SK-N-DZ (cell line): ENCODE measurements at regions not wholly inside any gene's neighbourhood (a gene's known extent, or its start where the extent isn't known, plus 50 kb on each side); places are given as distances from the start of the nearest gene placed in this dataset.

Experiments used
- DNase-seq: peaks from one replicate; pipeline ENCODE4 v3.0.0-alpha.2; 2015; ENCODE audit warnings: low spot score

DNA sequence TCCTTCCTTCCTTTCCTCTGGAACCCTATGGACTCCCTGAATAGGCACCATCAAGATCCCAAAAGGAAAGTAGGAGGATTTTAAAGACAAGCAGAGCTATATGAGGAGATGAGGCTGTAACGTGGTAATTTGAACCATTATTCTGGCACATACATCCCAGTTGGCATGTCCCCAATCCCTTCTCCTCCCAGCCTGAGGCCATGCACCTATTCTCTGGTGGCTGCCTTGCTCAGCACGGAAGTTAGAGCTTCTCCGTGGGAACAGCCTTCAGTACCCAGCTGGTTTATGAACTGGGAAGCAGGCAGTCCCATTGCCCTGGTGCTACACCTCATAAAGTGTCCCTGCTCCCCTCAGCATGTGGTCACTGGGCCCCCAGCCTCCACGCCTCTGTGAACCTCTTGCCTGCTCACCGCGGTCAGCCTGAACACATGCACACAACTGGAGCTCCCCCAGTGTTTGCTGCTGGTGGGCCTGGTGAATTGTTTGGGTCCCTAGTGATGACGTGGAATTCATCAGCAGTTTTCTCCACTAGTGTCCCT is 139.9 kb upstream of the PLET1 start:
- DNase-seq, result no peak

DNA sequence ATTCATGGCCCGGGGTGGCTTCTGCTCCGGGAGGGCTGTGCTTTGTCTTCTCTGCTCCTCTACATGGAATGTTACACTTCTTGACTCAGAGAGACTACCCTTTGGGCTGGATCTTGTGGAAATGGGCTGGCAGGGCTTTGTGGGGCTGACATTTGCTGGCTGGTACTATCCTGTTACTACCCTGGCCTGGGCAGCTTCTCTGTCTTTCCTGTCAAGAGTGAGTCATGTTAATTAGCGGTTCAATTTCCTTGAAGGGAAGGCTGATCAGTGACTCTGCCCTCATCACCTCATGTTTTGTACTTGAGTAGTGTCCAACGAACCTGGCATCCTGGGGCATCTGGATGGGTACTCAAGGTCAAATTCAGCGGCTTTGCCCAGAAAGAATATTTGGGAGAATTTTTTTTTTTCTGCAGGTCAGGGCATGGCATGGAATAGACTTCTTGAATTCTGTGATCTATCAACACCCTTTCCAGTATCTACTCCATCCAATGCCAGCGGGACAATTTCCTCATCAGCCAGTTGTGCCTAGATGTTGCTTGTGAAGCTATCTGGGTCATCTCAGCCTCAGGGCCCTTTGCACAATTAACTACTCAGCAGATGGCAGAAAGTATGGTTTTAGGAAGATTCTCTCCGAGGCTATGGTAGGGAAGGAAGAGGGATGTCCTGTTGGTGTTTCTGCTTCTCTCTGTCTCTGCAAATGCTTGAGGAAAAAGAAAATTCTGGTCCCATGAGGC is 140.5 kb upstream of the PLET1 start:
- no peak for DNase-seq

DNA sequence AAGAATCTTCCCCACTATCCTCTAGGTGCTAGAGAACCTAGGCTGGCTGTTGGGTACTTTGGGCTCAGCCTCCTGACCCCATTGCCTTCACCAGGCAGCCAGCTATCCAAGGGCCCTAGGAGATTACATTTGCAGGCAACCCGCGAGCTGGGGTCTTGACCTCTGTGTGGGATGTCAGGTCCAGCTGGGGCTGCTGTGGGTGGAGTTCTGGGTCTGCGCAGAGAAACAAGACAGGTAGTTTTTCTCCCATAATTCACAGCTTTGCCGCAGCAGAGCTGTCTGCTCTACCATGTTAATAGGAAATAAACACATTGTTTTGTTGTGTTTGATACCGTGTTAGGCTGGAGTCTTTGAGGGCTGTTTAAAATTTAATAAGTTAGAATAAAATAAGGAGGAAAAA is 142.8 kb upstream of the PLET1 start:
- DNase-seq, result no peak

DNA sequence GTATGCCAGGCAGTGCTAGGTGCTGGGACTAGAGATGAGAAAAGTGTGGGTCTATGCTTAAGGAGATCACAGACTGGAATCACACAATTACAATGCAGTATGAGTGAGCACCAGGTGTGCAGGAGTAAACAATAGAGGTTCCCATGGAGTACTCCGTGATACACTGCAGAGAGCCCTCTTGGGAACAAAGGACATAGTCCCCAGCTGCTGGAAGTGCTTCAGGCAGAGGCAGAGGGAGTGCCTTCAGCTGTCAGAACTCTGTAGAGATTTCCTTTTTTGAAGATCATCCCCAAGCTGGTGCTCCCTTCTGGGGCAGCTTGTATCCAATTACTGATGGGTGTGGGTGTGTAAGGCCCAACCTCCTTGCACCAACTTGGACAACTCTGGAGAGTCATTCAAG is 143.5 kb upstream of the PLET1 start:
- no peak for DNase-seq

DNA sequence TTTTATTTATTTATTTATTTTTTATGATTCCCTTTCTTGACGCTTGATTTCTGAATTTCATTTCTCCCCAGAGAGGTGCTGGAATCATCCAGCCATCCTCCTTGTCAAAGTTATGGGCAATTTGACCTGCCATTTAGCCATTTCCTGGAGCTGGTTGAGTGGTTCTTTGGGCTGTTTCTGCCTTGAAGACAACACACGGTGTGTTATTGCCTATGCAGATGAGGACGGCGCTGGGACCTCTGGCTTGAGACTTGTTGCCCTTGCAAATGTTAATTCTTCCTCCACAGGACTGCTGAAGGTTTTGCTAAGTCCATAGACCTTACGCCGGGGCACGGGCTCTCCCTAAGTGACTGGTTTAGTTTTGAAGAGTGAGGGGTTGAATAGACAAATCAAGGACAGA is 147.9 kb upstream of the PLET1 start:
- DNase-seq, result no peak

DNA sequence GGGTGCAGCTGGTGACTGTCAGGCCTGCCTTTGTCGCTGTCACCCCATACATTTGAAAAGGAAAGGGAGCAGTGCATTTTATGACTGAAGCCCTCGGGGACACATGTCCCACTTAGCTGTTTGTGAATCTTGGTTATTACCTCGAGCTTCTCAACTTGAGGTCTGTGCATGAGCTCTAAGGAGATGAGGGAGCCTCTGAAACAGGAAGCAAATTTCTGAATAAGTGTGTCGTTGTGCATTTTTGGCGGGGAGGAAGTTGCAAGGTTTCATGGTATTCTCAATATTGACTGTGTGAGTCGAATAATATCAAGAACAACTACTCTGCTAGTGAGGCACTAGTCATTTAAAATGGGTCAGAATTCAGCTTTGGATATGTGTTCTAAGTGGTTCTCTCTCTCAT is 149.7 kb upstream of the PLET1 start:
- no peak for DNase-seq

DNA sequence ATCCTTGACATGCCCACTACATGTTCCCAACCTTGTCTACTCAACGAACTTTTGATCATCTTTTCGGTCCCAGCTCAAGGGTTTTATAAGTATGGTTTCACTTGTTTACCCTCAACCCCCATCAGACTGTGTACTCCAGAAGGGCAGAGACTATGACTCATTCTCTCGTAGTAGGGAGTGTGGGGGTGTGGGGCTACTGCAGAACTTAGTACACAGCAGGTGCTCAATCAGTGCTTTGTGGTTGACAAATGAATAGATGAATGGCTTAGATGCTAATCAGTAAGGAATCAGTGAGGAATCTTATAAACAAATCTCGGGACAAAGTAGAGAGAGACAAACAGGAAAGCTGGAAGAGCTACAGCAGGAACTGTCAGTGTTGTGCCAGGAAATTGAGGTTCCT is 151.7 kb upstream of the PLET1 start:
- no peak for DNase-seq

DNA sequence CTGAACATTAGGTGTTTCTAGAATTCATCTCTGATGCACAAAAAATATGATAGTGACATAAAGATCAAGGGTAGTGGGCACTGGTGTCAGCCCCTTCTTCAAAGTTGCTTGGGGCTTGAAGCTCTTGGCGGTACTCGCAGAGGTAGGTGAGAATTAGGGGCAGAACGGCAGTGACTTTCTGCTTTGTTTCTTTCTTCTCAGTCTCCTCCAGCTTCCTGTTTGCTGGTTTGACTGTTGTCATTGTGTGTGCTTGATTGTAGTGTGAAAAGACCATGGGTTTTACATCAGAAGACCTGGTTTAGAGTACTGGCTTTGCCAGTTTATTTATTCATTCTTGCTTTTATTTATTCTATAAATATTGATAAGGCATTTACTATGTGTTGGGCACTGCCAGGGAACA is 156.7 kb upstream of the PLET1 start:
- no peak for DNase-seq

DNA sequence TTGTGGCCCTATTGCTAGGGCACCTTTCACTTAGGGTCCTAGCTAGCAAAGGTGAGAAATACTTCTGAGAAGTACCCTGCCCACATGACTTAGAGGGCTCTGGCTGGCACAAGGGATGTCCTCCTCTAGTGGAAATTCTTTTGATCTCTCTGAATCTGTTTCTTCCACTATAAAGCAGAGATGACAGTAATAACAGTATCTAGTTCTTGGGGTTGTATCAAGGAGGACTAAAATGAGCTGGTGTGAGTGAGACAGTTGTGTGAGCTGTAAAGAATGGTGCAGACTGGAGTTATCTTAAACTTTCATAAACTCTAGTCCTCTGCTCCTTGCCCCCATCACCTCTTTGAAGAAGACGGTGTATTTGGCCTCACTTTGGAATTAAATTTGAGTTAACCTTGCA is 157.8 kb upstream of the PLET1 start:
- DNase-seq, result no peak

DNA sequence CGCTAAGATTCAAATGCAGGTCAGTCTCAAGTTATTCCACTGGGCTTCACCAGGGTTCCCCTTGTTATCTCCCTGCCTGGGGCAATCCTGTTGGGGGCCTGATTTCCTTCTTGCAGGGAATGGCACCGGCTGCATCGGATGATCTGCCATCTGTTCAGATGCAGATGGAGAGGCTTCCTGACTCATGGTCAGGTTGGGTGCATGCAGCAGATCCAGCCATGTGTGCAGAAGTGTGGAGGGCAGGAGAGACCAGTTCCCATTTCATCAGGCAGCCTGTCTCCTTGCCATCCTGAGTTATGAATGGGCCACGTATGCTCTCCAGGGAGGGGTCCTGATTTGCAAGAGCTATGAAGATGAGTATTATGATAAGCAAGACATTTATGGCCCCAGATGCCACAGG is 161.2 kb upstream of the PLET1 start:
- DNase-seq, result no peak

DNA sequence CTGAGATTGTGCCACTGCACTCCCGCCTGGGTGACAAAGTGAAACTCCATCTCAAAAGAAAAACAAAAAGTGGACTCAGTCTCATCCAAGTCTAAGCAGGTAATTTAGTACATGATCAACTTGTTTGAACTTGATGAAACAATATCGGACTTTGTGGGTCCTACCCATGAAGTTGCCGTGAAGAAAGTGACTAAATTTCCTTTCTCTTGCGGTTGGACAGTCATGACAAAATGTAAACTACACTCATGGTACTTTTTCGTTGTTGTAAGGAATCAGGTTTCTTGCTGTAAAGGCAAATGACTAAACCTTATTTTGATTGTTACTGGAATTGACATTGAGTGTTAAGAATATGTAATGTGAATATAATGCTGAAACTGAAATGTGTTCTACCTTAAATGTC is 164.5 kb upstream of the PLET1 start:
- DNase-seq, result no peak

DNA sequence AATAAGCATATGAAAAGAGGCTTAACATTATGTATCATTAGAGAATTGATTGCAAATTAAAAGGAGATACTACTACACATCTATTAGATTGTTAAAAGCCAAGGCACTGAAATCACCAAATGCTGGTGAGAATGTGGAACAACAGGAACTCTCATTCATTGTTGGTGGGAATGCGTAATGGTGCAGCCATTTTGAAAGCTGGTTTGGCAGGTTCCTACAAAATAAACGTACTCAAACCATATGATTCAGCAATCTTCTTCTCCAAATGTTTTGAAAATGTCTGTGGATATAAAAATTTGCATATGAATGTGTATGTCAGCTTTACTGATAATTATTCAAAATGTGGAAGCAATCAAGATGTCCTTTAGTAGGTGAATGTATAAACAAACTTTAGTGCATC is 176.4 kb upstream of the PLET1 start:
- DNase-seq, result no peak

DNA sequence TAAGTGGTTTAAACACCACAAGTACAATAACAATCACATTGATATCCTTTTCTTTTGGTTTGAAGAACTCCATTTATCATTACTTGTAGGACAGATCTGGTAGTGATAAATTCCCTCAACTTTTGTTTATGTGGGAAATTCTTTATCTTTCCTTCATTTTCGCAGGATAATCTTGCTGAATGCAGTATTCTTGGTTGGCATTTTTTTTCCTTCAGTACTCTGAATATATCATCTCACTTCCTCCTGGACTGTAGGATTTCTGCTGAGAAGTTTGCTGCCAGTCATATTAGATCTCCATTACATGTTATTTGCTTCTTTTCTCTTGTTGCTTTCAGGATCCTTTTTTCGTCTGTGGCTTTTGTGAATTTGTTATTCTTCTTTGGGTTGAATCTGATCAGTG is 179.0 kb upstream of the PLET1 start:
- no peak for DNase-seq

DNA sequence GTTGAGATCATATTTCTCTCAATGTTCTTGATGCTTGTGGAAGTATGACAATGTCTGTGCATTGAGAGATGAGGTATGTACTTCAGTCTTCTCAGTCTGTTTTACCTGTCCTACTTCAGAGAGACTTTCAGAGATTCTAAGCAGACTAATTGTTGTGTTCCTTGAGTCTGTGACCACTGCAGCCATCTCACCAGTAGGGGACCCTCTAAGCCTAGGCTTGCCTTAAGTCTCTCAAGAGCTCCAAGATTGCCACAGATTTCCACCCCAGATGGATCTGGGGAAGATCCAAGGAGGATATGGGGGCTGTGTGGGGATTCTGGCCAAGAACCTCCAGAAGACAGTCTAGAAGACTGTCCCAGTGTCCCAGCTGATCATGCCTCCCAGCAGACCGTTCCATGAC is 179.9 kb upstream of the PLET1 start:
- no peak for DNase-seq

DNA sequence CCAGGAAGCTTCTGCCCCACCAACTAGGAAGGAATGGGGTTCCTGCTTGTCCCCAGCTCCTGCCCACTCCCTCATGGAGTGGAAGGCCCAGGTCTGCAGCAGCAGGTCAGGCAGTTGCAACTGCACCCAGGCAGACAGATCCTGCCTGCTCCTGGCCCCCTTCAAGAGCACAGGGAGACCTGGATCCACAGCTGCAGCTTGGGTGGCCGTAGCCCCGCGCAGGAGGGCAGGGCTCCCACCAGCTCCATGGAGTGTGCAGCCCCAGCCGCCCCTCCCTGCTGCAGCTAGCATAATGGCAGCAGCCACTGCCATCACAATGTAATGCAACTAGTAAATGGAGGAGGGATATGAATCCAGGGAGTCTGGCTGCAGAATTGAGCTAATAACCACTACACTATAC is 187.5 kb upstream of the PLET1 start:
- no peak for DNase-seq

DNA sequence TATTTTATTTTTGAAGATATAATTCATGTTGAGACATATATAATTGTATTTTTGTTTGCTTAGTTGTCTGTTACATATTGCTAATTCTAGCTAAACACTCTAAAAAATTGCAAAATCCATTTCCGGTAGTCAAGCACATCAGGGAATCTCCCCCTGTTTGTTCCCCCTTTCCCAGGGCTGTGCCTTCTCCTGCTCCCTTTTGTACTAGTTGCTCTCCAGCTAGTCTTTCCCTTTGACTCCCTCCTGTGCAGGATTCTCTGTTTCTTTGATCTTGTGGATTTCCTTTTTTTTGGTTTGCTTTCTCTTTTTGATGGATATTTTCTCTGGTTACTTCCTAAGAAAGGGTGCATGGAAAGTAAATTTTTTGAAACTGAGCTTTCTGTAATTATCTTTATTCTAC is 188.1 kb upstream of the PLET1 start:
- DNase-seq, result no peak

DNA sequence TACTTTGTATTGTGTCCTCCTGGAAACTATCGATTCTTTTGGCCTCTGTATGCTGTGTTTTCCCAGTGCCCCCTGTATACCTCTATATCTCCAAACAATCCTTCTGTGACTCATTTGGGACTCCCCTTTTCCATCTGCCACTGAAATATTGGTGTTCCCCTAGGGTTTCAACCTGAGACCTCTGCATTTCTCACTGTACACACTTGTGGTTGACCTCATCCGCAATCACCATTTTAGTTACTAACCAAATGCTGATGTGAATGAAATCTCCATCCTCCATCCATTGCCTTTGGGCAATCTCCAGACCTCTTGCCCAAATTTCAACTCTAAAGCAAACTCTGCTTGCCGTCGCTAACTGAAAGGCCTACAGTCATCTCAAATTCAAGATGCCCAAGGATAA is 190.6 kb upstream of the PLET1 start:
- DNase-seq, result no peak

DNA sequence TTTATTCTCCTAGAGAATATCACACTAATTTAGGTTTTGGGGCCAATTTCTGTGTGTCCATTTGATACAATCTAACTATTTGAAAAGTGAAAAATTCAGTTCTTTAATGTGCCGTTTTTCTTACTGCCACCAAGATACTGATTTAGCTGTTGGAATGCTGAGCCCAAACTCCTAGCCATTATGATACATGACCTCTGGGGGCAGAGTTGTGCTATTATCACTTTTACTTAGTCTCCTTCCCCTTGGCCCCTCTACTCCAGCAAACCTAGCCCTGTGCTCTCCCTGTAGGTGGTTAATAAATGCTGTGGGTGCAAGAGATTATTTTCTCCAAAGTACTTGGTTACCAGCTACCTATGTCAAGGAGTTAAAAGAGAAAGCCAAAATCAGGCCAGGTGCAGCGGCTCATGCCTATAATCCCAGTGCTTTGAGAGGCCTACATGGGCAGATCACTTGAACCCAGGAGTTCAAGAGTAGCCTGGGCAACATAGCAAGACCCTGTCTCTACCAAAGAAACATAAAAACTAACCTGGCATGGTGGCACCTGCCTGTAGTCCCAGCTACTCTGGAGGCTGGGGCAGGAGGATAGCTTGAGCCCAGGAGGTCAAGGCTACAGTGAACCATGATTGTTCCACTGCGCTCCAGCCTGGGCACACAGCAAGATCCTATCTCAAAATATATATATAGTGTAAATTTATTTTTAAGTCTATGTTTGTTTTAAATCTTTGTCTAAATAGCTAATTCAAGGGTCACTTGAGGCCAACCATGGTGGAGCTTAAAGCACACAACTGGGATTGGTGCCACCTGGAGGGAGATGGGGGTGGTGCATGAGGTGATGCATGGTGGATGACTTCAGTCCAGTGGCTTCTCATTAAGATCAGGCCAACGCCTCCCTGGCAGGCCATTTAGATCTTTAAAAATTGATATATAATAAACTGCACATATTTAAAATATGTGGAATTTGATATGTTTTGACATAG is 193.2 kb upstream of the PLET1 start:
- no peak for DNase-seq

DNA sequence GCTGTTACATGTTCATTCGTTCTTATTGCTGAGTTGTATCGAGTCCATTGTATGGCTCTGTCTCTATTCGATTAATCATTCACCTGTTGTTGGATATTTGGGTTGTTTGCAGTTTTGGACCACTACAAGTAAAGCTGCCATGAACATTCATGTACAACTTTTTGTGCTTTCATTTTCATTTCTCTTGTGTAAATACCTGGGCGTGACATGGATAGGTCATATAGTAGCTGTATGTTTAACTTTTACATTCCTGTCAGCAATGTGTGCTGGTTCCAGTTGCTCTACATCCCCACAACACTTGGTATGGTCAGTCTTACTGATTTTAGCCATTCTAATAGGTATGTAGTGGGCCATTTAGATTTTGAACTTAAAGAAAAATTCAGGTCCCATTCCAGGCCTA is 194.2 kb upstream of the PLET1 start:
- no peak for DNase-seq

DNA sequence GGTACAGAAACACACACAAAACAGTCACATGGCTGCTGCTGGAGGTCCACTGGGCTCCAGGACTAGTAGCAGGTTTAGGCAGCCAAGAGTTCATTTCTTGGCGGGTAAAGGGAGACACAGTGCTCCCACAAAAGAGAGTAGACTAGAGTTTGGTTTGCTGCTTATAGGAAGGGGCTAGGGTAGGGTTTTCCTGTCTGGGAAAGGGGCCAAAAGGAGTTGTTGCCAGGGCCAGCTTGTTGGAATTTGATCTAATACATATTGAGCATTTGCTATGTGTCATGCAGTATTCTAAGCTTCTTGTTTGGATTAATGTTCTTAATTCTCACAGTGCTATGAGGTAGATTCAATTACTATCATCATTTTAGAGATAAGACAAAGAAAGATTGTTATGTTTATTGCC is 195.1 kb upstream of the PLET1 start:
- DNase-seq, result no peak

DNA sequence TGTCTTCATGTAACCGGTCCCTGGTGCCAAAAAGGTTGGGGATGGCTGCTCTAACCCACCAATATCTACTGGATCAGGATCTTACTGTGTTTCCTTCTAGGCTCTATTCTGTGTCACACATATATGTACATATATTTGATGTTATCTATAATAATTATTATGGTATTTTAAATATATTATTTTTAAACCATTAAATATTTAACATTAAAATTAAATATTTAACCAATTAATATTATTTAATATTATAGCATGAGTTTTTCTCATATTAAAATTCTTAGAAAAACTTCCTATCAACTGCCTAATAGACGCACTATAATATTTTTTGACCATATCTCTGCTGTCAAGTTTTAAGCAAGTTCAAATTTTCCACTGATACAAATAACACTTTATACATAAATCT is 196.9 kb upstream of the PLET1 start:
- DNase-seq, result no peak

DNA sequence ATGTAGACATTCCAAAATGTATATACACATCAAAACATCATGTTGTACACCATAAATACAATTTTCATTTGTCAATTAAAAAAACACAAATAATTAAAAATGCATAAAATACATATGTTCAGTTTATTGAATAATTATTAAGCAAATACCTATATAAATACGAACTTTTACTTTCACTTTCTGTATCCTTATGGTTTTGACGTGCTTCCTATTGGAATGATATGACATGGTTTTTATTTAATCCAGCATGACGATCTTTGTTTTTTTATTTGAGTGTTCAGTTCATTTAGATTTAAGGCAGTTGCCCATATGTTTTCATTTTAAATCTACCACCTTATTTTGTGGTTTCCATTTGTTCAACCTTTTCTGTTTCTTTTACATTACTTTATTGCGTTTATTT is 198.3 kb upstream of the PLET1 start:
- no peak for DNase-seq

DNA sequence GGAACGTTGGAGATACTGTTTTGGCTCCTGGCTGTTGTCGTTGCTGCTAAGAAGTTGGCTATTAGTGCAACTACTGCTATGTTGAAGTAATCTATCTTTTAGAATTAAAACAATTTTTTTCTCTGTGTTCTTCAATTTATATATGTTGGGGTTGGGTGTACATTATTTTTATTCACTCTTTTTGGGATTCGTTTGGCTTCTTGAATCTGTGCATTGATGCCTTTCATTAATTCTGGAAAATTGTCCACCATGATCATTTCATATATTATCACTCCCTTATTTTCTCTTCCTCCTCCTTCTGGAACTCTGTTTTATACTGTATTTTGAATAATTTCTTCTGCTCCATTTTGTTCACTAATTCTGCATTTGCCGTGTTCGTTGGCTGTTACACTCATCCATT is 199.5 kb upstream of the PLET1 start:
- DNase-seq, result no peak
